ENCODE measurements at regions not wholly inside any gene's neighbourhood (a gene's known extent, or its start where the extent isn't known, plus 50 kb on each side); places are given as distances from the start of the nearest gene placed in this dataset.

GRCh38 chr10:33102071-33102470 is 144.0 kb upstream of the ITGB1 start:
- ChIA-PET POLR2A (interaction anchor here (0.5 to 7.1 kb wide), 13 partner anchors 9 to 699 kb away, joined by 3 to 78 read pairs (median 4); no protein-coding TSS in a partner anchor), CTCF (ENCODE audit: unreplicated experiment) (interaction anchor here (0.6 to 1.2 kb wide), 4 partner anchors 11 to 716 kb away, joined by 3 to 5 read pairs (median 3); no protein-coding TSS in a partner anchor)
- no peak overlapping the region for H3K27ac ChIP-seq (ENCODE audit: low read depth, low read length, poor library complexity, severe bottlenecking)
- no peaks in the 10 kb centered on the region for H3K9me2 ChIP-seq (ENCODE audit: insufficient read depth, low read length)
- no peaks in the 10 kb centered on the region for H3K79me2 ChIP-seq (ENCODE audit: insufficient read depth, low read depth, low read length)
- H3K9me3 ChIP-seq (ENCODE audit: low read length), result peaks cover 58% of the 10 kb centered on the region
- H3K4me2 ChIP-seq (ENCODE audit: low read length), result peak overlapping the region; percentile 49
- intact Hi-C loops (cut with micrococcal nuclease; ENCODE audit: unreplicated experiment), result loop anchor here (5.0 to 10.0 kb wide), 2 partner anchors 145 to 727 kb away; partner anchors contain the start of gene ITGB1
- H4K20me1 ChIP-seq (ENCODE audit: insufficient read depth, low read length), result no peaks in the 10 kb centered on the region
- H2AFZ ChIP-seq (ENCODE audit: low read length), result peak overlapping the region; percentile 80; the same call in 1 of the 2 replicates
- no TSS peak for BruUV-seq (replicated peaks)
- TF ChIP-seq EZH2phosphoT487 (IDR thresholded peaks at IDR 0.05; ENCODE audit: borderline replicate concordance, low read depth, low read length) (no peak), CTCF (conservative IDR thresholded peaks at IDR 0.05; ENCODE audit: low read length) (no peak)
- peak; percentile 45 for DNase-seq (ENCODE audit: low spot score)
- peaks cover 49% of the 10 kb centered on the region for H3K4me1 ChIP-seq (ENCODE audit: insufficient read depth, low read length, poor library complexity, severe bottlenecking)
- H3K36me3 ChIP-seq (ENCODE audit: insufficient read depth, low read length), result peaks cover 36% of the 10 kb centered on the region
- H3K4me3 ChIP-seq (ENCODE audit: low read depth, low read length, poor library complexity, severe bottlenecking), result peak overlapping the region; percentile 21

DNA sequence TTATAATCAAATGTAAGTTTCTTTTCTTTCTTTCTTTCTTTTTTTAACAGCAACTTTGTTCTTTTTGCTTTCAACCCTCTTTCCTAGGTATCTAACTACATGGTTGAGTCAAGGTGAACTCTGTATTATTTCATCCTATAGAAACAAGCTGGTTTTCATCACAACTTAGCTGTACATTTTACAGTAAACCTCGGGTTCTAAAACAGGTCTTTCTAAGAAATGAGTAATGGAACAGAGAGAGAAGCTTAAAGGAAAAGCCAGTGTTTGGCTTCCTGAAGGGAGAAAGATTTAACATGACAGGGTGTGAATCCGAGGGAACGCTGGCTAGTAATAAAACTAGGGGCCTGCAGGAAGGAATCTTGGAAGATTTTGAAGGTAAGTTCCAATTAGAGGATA is 143.4 kb upstream of the ITGB1 start:
- peak overlapping the region; percentile 49 for H3K4me2 ChIP-seq (ENCODE audit: low read length)
- H3K4me1 ChIP-seq (ENCODE audit: insufficient read depth, low read length, poor library complexity, severe bottlenecking), result peaks cover 52% of the 10 kb centered on the region
- no peaks in the 10 kb centered on the region for H3K9me2 ChIP-seq (ENCODE audit: insufficient read depth, low read length)
- H3K36me3 ChIP-seq (ENCODE audit: insufficient read depth, low read length), result peaks cover 38% of the 10 kb centered on the region
- ChIA-PET POLR2A (interaction anchor here (0.5 to 7.1 kb wide), 15 partner anchors 8 to 129 kb away, joined by 3 to 78 read pairs (median 4); no protein-coding TSS in a partner anchor), CTCF (ENCODE audit: unreplicated experiment) (interaction anchor here (0.7 to 1.2 kb wide), 3 partner anchors 12 to 54 kb away, joined by 3 to 5 read pairs (median 3); no protein-coding TSS in a partner anchor)
- peak overlapping the region; percentile 80 for H2AFZ ChIP-seq (ENCODE audit: low read length)
- DNase-seq (ENCODE audit: low spot score), result no peak
- H4K20me1 ChIP-seq (ENCODE audit: insufficient read depth, low read length), result no peaks in the 10 kb centered on the region
- no TSS peak for BruUV-seq (replicated peaks)
- no peaks in the 10 kb centered on the region for H3K79me2 ChIP-seq (ENCODE audit: insufficient read depth, low read depth, low read length)
- intact Hi-C loops (cut with micrococcal nuclease; ENCODE audit: unreplicated experiment), result loop anchor here (5.0 to 10.0 kb wide), 2 partner anchors 144 to 727 kb away; partner anchors contain the start of gene ITGB1
- H3K4me3 ChIP-seq (ENCODE audit: low read depth, low read length, poor library complexity, severe bottlenecking), result no peak overlapping the region
- peaks cover 61% of the 10 kb centered on the region for H3K9me3 ChIP-seq (ENCODE audit: low read length)
- H3K27ac ChIP-seq (ENCODE audit: low read depth, low read length, poor library complexity, severe bottlenecking), result peak overlapping the region; percentile 28
- TF ChIP-seq EZH2phosphoT487 (IDR thresholded peaks at IDR 0.05; ENCODE audit: borderline replicate concordance, low read depth, low read length) (no peak), CTCF (conservative IDR thresholded peaks at IDR 0.05; ENCODE audit: low read length) (no peak)

Data from OCI-LY7 (cell line).